GM15510 (cell line): ENCODE measurements at regions not wholly inside any gene's neighbourhood (a gene's known extent, or its start where the extent isn't known, plus 50 kb on each side); places are given as distances from the start of the nearest gene placed in this dataset.

Experiments used
- POLR2A ChIP-seq: IDR thresholded peaks from 3 replicates; pipeline ENCODE4 v1.6.1; 2011; ENCODE audit warnings: borderline replicate concordance; ENCODE audit not compliant: insufficient read length; ENCODE audit errors: extremely low read depth

DNA sequence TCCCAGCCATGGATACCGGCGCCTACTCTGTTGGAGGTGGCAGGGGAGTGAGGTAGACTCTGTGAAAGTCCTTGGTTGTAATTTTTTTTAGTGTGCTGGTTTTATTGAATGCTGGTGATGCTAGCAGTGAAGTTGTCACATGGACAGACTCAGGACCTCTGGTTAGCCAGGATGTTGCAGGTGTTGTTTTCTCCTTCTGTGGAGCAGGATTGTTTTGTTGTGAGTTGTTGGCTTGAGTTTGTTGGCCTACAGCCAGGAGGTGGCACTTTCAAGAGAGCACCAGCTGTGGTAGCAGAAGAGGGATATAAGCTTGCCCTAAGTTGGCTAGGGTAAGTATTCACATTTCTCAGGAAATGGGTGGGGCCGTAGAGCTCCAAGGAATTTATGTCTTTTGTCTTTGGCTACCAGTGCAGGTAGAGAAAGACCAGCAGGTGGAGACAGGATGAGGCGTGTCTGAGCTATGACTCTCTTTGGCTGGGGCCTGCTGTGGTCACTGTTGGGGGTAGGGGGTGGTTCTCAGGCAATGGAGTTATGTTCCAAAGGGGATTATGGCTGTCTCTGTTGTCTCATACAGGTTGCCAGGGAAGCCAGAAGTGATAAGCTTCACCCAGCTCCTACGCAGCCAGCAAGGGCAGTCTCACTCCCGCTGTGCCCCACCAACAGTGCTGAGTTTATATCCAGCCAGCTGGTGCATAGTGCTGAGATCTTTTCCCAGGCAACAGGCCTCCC is 248.7 kb downstream of the TAF11L14 start:
- TF ChIP-seq POLR2A: no peak

DNA sequence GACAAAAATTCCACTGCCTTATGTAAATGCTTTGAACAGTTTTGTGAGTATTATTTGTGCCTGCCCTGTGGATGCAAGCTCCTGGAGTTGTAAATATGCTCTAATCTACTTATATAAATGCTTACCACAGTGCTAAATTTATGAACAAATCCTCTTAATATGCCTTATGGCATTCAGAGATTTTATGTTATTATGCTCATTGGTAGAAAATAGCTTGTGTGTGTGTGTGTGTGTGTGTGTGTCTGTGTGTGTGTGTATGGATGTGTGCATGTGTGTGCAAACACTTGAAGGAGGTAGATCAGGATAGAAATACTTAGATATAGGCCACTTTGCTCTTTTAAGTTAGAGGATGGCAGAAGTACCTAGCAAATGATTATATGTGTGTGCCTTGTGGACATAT is 253.9 kb downstream of the TAF11L14 start:
- TF ChIP-seq POLR2A: no peak

GRCh38 chr5:17890501-17890900 is 256.2 kb downstream of the TAF11L14 start:
- TF ChIP-seq POLR2A: no peak

DNA sequence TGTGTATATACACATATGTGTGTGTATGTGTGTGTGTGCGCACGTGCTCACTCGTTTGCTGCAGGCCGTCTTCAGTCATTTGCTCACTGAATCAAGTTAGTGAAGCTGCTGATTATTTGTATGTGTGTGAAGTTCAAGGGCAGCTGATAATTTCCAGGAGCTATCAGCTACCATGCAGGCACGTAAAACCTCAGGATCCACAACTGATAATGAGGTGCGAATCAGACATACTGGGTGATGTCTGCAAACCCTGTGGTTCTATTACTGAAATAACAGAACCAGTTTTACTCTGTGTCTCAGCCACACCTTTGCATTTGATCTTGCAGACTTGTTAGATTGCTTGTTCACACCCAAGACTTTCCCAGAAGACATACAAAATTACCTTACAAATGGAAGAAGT is 257.6 kb downstream of the TAF11L14 start:
- TF ChIP-seq POLR2A: no peak

DNA sequence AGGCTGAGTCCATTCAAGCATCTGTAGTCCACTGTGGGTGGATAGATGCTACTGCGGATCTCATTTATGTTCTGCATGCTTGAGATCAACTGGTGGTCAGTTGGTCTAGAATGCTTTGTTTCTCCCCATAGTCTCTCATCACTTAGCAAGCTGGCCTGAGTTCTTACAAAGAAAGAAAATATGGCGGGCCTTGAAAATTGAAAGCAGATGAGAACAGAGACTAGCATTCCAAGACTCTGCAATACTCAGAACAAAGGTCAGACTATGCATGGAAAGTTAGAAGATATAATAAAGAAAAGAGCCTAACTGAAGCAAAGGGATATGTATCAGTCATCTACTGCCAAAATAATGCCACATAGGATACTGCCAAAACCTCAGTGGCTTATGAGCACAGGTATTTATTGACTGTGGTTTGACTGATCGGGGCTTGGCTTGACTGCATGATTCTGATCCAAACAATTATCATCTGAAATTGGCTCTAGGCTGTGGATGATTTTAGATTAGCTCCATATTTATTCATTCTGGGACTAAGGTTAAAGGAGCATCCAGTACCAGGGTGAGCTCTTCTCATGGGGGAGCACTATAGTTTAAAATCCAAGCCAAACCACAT is 258.9 kb downstream of the TAF11L14 start:
- TF ChIP-seq POLR2A: no peak

DNA sequence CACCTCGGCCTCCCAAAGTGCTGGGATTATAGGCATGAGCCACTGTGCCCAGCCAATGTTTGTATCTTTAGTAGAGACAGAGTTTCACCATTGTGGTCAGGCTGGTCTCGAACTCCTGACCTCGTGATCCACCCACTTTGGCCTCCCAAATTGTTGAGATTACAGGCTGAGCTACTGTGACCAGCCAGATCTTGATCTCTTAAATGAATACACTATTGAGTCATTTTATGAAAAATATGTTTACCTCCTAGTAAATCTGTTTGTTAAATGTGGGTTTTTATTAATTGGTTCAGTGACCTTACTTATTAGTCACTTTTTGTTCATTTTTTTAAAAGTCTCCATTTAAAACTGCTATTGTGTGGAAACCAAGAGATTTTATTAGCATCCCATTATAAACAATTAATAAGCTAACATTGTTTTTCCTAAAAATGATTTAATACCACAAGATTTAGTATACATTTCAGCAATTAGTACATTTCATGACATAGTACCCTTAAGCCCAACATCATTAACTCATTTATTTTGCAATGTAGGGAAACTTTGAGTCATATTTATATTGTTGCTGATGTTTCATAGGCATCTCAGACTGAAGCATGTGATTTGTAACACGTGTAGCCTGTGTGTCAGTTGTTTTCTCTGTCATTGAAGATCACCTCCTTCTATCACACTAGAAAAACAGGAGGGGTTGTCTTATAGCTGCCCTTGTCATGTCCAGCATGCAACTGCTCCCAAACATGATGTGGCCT is 261.2 kb downstream of the TAF11L14 start:
- no peak for TF ChIP-seq POLR2A

- no peak for TF ChIP-seq POLR2A
Measured at GRCh38 chr5:17896605-17897004, 262.3 kb downstream of the TAF11L14 start.

DNA sequence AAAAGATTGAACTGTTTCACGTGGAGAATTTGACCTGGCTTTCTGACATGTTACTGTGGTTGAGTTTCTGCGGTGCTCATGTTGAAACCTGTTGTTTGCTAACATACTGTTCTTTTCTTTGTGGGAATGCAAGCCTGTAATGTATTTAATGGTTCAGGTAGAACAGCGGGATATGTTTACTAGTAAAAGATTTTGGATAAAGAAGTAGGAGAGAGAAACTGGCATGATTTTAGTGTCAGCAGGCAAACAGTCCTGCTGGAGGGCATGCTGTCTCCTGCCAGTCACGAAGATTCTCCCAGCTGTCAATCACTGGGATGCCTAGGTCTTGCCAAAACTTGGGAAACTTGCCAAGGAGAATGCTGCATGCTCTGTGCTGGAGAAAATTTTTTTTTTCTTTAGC is 263.5 kb downstream of the TAF11L14 start:
- no peak for TF ChIP-seq POLR2A

DNA sequence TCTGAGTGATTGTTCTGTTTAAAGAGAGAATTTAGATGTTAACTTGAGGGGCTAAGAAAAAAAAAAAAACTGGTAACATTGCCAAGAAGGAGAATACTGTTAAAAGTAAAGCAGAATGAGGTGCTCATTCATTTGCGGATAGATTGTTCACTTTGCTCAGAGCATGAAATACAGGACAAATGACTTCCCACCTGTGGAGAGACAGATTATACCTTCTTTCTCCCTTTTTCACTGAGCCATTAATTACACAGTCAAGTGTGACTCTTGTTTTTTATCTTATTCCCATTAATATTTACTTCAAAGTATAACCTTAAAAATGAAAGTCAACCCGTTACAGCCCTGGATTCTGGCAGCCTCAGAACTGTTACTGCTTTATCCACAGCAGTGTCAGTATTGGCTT is 264.5 kb downstream of the TAF11L14 start:
- no peak for TF ChIP-seq POLR2A

GRCh38 chr5:17907094-17907493 is 272.8 kb downstream of the TAF11L14 start:
- TF ChIP-seq POLR2A: no peak

GRCh38 chr5:17910318-17910717 is 276.1 kb downstream of the TAF11L14 start:
- no peak for TF ChIP-seq POLR2A

- no peak for TF ChIP-seq POLR2A
Measured at GRCh38 chr5:17912794-17913193, 278.5 kb downstream of the TAF11L14 start.

DNA sequence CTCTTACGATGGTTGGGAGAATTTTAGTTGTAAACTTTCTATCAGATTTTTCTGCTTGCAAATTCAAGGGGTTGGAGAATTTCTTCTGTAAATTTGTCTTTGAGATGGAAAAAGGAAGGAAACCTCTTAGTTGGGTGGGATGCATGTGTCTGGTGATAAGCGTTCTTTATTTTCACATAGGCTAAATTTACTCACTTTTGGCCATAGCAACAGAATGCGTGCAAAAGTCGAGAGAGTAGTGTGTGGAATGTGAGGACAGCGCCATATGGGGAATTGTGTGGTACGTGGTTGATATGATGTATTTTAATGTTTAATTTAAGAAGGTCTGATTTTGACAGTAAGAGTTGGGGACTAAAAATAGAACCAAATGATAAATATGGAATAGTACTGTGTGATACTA is 282.2 kb downstream of the TAF11L14 start:
- no peak for TF ChIP-seq POLR2A

- TF ChIP-seq POLR2A: no peak
Measured at GRCh38 chr5:17917465-17917864, 283.2 kb downstream of the TAF11L14 start.

GRCh38 chr5:17918373-17919104 is 284.3 kb downstream of the TAF11L14 start:
- no peak for TF ChIP-seq POLR2A
